Fibroblast of mammary gland (primary cell): ENCODE measurements at regions not wholly inside any gene's neighbourhood (a gene's known extent, or its start where the extent isn't known, plus 50 kb on each side); places are given as distances from the start of the nearest gene placed in this dataset.

Source experiments
- DNase-seq: peaks from one replicate; pipeline ENCODE4 v3.0.0-alpha.2; 2010; ENCODE audit warnings: low read depth
- H3K4me3 ChIP-seq: 2 replicates; pipeline ENCODE4 v1.5.1; 2011; ENCODE audit warnings: low read depth, mild to moderate bottlenecking, low read length, moderate library complexity; ENCODE audit not compliant: control insufficient read depth
- CTCF ChIP-seq: conservative IDR thresholded peaks from 2 replicates; pipeline ENCODE4 v1.5.1; 2011; ENCODE audit warnings: low read depth, low read length, inconsistent platforms; ENCODE audit not compliant: control insufficient read depth, insufficient read depth

GRCh38 chr5:158609333-158610050 is 490.2 kb downstream of the EBF1 start:
- no peak overlapping the region for H3K4me3 ChIP-seq
- TF ChIP-seq CTCF, result no peak
- DNase-seq, result peak; percentile 45

- DNase-seq, result no peak
- no peak for TF ChIP-seq CTCF
- H3K4me3 ChIP-seq, result no peak overlapping the region
Measured at GRCh38 chr5:158607088-158607487, 492.6 kb downstream of the EBF1 start.

- no peak for TF ChIP-seq CTCF
Measured at GRCh38 chr5:158606233-158606632, 493.5 kb downstream of the EBF1 start.

GRCh38 chr5:158602981-158603380 is 496.7 kb downstream of the EBF1 start:
- no peak overlapping the region for H3K4me3 ChIP-seq
- no peak for TF ChIP-seq CTCF
- DNase-seq, result no peak

More at GRCh38 chr5:158606233-158606632, 493.5 kb downstream of the EBF1 start:
- no peak overlapping the region for H3K4me3 ChIP-seq
- no peak for DNase-seq

- no peak for TF ChIP-seq CTCF
- H3K4me3 ChIP-seq, result no peak overlapping the region
- no peak for DNase-seq
Measured at GRCh38 chr5:158601118-158601517, 498.6 kb downstream of the EBF1 start.

- DNase-seq, result no peak
- TF ChIP-seq CTCF, result no peak
- no peak overlapping the region for H3K4me3 ChIP-seq
Measured at GRCh38 chr5:158600679-158601078, 499.0 kb downstream of the EBF1 start.
